COLO668 (cell line): ENCODE measurements at regions not wholly inside any gene's neighbourhood (a gene's known extent, or its start where the extent isn't known, plus 50 kb on each side); places are given as distances from the start of the nearest gene placed in this dataset.
"Not testable (repeated sequence)": the region's sequence is repeated elsewhere in the genome, so short reads cannot be mapped to it uniquely, and the experiment has no call there.

Source experiments
- DNase-seq: peaks from one replicate; lab custom pipeline; 2025; ENCODE audit not compliant: unreplicated experiment; lab: John Stamatoyannopoulos, UW

DNA sequence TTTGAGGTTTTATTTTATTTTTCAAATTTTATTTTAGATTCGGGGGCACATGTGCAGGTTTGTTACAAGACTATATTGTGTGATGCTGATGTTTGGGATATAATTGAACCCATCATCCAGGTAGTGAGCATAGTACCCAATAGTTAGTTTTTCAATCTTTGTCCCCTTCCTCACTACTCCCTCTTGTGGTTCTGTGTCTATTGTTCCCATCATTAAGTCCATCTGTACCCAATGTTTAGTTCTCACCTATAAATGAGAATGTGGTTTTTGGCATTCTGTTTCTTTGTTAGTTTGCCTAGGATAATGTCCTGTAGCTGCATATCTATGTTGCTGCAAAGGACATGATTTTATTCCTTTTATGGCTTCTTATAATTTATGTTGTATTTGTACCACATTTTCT lies 767.2 kb upstream of the ADGRL3 start:
- no peak for DNase-seq

DNA sequence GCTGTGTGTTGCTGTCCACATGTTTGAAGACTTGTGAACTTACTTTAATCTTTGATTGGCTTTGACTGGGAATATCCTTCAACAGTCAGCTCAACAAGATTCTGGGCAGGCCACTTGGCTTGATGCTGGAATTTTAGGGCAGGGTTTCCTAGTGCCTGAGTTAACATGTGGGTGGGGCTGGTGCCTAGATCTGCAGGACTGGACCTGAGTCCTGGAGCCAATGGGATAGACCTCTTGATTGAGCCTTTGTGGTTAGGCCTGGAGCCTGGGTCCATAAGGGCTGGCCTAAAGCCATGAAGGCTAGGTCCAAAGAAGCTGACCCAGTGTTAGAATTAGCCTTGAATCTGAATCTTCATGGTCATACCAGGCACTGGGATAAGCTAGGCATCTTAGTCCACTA lies 757.1 kb upstream of the ADGRL3 start:
- DNase-seq, result no peak

DNA sequence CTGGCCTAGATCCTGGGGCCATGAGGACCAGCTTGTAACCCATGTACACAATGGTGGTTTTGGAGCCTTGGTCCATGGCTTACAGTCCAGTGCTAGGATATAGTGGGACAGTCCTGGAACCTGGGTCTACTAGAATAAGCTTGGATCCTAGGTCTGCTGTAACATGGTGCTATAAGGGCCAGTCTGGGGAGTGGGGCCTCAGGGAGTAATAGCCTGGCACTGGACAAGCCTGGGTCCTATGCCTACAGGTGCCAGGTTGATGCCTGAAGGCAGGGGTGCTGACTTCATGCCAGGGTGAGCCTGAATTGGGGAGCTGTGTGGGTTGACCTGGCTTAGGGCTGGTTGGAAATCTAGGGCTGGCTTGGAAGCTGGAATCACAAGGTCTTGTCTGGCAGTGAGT lies 756.3 kb upstream of the ADGRL3 start:
- no peak for DNase-seq

DNA sequence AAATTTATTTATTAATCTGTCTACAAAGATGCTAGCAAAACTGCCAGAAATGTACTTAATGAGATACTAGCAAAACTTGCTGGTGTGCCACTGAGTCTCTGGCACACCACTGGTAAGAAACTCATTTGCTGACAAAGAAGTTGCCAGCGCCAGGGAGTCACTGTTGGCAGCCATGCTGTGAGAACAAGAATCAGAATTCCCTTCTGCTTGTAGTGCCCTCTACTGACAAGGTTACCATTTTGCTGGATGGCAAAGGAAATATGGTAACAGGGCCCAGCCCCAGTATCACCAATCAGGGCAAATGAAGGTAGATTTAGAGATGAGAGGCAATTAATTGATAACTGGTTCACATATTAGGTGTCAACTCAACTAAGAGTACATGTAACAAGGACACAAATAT lies 750.1 kb upstream of the ADGRL3 start:
- no peak for DNase-seq

- DNase-seq, result no peak
Observed at GRCh38 chr4:60452266-60452665, 747.9 kb upstream of the ADGRL3 start.

DNA sequence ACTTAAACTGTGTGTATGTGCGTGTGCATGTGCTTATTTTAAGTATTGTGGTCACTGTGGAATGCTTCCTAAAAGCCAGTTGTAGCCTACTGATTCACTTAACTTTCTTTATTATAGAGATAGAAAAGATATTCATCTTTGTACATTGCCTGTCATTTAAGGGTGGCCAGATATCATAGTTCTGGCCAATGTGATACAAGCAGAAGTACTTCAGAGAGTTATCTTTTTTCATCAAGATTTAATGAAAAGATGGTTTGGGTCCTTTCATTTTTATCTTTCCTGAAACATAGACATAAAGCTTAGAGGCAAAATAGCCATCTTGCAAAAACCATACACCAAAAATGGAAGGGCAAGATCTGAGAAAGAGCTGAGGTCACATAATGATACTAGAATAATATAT lies 744.7 kb upstream of the ADGRL3 start:
- no peak for DNase-seq

DNA sequence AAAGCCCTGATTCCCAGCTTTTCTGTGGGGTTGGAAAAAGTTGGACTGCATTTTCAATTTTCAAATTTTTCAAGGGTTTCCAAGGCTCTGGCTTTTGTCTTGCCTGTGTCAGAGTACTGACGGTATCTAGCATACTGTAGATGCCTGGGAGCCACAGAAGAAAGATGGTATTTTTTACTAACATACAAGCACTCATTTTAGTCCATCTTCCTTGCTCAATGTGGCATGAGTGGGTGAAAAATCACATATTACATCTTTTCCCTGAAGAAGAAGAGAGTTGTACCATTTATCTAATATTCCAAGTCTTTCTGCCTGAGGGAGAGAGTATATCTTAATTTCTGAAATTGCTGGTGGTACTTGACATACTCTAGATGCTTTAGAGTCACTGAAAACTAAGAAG lies 738.6 kb upstream of the ADGRL3 start:
- no peak for DNase-seq

GRCh38 chr4:60463857-60464502 lies 736.1 kb upstream of the ADGRL3 start:
- DNase-seq, result no peak

DNA sequence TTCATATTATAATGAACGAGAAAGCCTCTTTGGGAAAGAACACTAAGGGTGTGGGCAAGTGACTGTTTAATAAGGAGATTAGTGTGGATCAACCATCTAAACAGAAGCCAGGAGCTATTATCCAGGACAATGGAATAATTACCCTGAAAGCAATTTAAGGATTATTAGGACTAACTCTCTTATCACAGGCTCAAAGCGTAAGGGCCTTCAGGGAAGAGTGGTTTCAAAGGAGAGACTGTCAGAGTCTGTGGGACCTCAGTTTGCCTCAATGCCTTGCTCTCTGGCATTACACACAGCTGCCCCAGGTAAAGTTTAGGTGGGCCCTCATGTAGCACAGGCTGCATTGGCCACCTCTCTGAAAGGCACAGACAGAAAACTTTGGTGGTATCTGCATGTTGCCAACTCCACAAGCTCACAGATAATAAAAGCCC lies 717.2 kb upstream of the ADGRL3 start:
- DNase-seq, result no peak

- DNase-seq, result no peak
Observed at GRCh38 chr4:60485276-60485675, 714.9 kb upstream of the ADGRL3 start.

DNA sequence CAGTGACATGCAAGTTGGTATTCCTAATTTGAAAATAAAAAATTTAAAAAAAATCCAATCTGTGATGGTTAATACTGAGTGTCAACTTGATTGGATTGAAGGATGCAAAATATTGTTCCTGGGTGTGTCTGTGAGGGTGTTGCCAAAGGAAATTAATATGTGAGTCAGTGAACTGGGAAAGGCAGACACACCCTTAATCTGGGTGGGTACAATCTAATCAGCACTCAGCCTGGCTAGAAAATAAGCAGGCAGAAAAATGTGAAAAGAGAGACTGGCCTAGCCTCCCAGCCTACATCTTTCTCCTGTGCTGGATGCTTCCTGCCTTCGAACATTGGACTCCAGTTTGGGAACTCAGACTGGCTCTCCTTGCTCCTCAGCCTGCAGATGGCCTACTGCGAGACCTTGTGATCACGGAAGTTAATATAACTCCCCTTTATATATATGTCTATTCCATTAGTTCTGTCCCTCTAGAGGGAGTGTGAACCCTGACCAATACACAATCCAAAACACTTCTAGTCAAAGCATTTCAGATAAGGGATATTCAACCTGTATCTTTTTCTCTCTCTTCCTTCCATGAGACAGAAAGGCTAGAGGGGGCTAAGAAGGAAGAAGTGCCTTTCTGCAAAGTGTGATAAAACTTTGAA lies 712.9 kb upstream of the ADGRL3 start:
- DNase-seq, result not testable (repeated sequence)

DNA sequence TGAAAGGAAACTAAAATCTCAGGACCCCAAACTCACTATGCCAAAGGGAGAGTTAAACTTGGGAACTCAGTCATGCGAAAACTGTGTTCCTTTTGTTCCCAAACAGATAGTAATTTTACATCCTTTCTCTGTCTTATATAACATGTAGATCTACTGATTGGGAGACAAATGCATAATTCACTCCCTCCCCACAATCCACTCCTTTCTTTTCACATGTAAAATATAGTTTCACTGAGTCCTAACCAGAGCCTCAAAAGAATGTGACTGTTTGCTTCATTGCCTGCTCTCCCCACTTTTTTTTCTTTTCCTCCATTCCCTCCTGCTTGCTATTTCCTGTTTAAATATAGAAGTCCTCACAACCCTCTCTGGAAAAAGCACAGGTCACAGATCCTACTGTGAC lies 699.3 kb upstream of the ADGRL3 start:
- DNase-seq, result no peak

GRCh38 chr4:60502733-60503132 lies 697.4 kb upstream of the ADGRL3 start:
- no peak for DNase-seq

DNA sequence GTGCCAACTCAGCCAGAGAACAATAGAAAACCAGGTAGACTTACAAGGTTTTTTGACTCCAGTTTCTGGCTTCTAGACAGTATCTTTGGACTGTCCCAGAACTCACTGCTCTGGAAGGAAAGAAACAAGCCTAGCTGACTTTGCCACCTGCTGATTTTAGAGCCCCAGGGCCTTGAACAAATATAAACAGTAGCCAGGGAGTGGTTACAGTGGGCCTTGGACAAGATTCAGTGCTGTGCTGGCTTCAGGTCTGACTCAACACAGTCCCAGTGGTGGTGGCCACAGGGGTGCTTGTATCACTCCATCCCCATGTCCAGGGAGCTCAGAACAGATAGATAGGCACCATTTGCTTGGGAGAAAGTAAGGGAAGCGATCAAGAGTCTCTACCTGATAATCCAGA lies 694.1 kb upstream of the ADGRL3 start:
- DNase-seq, result no peak

- DNase-seq, result no peak
Observed at GRCh38 chr4:60522265-60522664, 677.9 kb upstream of the ADGRL3 start.

- DNase-seq, result no peak
Observed at GRCh38 chr4:60531776-60532379, 668.2 kb upstream of the ADGRL3 start.

DNA sequence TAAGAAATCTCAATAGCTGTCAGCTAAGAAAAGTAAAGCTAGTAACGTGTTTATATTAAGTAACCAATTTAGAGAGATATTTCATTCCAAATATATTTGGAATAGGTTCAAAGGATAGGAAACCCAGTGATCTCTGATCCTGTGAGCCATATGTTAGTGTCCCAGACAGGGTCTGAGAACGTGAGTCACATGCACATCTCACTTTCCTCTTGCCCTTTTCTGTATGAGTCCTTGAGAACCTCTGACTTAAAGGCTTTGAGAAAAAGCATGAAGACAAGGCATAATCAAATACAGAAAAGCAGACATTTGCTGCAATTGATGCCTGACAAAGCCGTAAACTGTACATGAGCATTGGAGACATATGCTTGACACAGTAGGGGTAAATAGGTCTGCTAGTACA lies 655.1 kb upstream of the ADGRL3 start:
- DNase-seq, result no peak

- DNase-seq, result no peak
Observed at GRCh38 chr4:60562334-60562733, 637.8 kb upstream of the ADGRL3 start.

DNA sequence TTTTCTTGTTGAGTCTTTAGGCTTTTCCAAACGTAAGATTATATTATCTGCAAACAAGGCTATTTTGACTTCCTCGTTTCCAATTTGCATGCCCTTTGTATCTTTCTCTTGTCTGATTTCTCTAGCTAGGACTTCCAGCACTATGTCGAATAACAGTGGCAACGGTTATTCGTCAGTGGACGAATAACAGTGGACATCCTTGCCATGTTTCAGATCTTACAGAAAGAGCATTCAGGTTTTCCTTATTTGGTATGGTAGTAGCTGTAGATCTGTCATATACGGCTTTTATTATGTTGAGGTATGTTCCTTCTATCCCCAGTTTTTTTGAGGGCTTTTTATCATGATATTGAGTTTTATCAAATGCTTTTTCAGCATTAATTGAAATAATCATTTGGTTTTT lies 634.6 kb upstream of the ADGRL3 start:
- DNase-seq, result no peak

GRCh38 chr4:60575336-60575735 lies 624.8 kb upstream of the ADGRL3 start:
- DNase-seq, result no peak

DNA sequence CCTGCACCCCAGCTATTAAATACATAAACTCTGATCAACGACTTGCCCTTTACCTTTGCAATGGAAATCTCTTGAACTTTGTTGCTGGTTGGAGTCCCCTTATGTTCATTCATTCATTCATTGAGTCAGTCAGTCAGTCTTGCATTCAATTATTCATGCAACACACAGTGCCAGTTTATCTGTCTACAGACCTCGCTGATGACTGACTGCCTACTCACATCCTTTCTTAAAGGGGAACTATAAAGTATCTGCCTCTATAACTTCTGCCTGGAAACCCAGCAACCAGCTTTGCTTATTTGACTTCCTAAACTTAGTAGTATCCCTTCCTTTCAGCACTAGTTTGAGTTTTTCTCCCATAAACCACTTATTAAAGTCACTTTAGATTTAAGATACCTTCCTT lies 620.8 kb upstream of the ADGRL3 start:
- no peak for DNase-seq

DNA sequence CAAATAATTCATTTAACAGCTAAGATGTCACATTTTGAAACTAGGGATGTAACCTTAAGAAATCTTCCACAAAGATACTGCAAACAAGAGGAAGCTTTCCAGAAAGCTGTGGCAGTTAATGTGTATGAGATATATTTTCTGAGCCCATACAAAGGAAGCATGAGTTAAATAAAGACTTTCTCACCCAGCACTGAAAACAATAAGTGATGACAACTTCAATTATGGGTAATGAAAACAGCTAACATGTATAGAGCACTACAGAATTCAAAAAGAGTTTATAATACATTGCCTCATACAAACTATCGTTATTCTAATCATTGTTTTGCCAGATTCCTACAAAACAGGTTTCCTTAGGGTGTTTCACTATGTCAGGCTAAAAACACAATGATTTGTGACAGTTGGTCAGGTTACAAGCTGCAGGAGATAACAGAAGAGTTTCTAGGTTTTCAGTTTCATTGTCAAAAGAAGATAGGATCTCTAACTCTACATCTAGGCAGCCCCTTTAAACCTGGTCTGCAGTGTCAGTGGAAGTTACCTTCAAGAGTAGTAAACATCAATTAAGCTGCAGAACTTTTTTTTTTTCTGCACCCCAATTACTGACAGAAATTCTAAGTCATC lies 618.1 kb upstream of the ADGRL3 start:
- no peak for DNase-seq
